ENCODE measurements at regions not wholly inside any gene's neighbourhood (a gene's known extent, or its start where the extent isn't known, plus 50 kb on each side); places are given as distances from the start of the nearest gene placed in this dataset.
"Not testable (repeated sequence)": the region's sequence is repeated elsewhere in the genome, so short reads cannot be mapped to it uniquely, and the experiment has no call there.

- DNase-seq (ENCODE audit: low spot score) = no peak
Measured at GRCh38 chr13:73842626-73843025, 291.6 kb downstream of the KLF12 start.

DNA sequence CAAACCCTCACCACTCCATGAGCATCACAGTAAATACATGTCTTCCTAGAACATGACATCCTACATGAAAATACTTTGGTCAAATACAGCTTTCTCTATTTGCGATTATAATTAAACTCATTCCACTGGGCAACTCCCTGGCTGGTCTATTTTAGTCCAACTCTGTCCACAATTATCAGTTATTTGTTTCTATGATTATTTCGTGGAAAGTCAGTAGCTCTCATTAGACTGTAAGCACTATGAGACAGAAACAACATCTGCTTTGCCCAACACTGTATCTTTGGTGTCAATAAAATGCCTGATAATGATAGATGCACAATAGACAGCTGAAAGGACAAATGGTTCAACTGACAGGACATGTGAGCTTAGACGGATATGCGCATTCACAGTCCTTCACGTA lies 292.0 kb downstream of the KLF12 start:
- DNase-seq (ENCODE audit: low spot score) = no peak

DNA sequence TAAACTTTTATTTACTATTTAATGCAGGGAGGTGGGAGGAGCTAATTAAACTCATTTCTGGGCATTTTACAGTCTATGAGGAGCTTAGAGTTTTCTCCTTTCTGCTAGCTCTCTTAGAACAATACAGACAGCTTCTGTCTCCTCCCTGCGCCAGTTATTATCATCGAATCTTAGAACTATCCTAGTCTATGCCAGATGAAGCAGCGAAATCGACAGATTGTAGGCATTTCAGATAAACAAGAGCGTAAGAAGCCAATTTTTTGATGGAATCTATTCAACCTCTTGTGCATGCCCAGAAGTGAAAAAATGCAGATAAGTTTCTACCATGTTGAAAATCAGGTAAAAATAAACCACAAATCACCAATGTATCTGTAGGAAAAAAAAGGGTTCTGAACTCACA lies 297.1 kb downstream of the KLF12 start:
- no peak for DNase-seq (ENCODE audit: low spot score)

- peak; percentile 9 for DNase-seq (ENCODE audit: low spot score)
Measured at GRCh38 chr13:73835138-73835721, 299.0 kb downstream of the KLF12 start.

GRCh38 chr13:73833325-73834070 lies 300.7 kb downstream of the KLF12 start:
- no peak for DNase-seq (ENCODE audit: low spot score)

DNA sequence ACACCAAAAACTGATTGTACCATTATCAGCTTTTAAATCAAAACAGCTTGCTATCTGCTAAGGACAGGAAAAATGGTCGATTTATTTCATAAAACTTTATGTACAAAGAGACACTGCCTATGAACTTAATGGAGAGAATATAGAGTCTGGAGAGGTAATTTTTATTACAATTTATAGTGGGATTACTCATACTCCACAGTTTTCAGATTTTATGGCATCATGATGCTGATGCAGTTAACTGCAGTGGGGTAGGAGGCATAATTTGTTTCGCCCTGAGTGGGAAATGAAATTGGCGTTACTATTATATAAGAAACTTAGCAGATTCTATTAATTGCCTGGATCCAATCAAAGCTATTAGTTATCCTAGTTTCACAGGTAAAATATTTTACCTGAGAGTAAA lies 301.4 kb downstream of the KLF12 start:
- peak; percentile 5 for DNase-seq (ENCODE audit: low spot score)

DNA sequence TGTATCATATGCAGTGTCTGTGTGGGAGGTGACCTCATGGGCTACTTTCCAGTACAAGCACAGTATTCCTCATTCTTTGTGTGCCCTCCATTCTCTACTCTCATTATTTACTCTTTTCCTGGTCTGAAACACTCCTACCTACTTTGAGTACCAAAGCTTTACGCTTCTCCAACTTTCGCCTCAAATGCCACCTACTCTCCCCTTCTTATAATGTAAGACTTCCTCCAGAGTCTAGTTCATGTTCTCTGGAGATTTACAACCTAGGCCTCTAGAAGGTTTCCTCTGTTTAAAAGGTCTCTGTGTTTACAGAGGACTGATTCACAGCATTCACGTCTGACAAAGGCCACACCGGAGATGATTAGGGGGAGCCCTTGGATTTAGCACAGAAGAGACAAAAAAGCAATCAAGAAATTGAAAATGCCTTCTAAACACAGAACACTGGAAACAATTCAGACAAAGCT lies 302.0 kb downstream of the KLF12 start:
- no peak for DNase-seq (ENCODE audit: low spot score)

DNA sequence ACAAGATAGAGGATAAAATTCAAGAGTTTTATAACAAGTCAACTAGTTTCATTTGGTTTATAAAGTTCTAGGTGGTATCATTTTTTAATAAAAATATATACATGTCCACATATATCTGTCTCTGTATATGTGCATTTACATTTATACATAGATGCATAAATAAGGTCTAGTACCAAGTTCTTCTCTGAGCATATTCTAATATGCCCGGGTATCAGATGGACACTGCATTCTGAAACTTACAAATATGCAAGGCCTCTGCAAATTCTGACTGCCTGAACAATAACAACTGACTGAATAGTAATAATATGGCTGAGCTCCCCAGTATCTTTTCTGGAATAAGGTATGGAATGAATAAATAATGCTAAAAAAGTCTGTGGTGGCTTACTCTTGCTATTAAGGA lies 304.8 kb downstream of the KLF12 start:
- no peak for DNase-seq (ENCODE audit: low spot score)

DNA sequence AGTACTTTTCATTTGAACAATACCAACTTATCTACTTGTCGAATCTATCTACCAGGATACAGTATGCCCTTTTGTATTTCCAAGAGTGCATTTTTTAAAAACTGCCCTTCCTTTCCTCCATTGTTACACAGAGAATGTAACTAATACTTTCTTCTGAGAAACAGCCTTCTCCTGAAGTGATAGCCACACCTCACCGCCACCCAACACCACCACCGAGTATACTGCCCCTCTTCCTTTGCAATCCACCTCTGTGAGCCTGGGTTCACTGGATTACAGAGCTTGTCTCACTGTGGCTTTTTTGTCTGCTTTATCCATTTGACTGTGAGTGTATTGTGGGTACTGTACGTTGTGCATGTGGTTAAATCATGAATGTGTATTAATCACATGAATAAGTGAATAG lies 305.4 kb downstream of the KLF12 start:
- no peak for DNase-seq (ENCODE audit: low spot score)

- no peak for DNase-seq (ENCODE audit: low spot score)
Measured at GRCh38 chr13:73827434-73827833, 306.8 kb downstream of the KLF12 start.

DNA sequence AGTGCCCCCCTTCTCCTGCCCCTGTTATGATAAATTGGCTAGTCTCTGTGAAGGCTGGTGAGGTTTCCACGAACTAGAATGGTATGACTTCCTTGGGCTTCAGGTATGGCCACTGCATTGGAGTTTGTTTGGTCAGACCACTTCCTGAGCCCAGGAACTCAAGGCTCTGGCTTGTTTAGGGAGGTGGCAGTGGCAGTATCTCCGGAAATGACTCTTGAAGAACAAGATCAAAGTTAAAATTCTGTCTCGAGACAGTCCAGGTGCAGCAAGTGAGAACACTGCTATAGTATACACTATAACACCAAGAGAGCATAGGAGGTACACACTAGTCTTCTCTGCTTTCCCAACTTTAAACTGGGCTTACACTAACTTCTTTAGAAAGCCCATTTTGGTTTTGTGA lies 309.1 kb downstream of the KLF12 start:
- DNase-seq (ENCODE audit: low spot score) = no peak

GRCh38 chr13:73822668-73823592 lies 311.3 kb downstream of the KLF12 start:
- no peak for DNase-seq (ENCODE audit: low spot score)

- no peak for DNase-seq (ENCODE audit: low spot score)
Measured at GRCh38 chr13:73820688-73821087, 313.5 kb downstream of the KLF12 start.

DNA sequence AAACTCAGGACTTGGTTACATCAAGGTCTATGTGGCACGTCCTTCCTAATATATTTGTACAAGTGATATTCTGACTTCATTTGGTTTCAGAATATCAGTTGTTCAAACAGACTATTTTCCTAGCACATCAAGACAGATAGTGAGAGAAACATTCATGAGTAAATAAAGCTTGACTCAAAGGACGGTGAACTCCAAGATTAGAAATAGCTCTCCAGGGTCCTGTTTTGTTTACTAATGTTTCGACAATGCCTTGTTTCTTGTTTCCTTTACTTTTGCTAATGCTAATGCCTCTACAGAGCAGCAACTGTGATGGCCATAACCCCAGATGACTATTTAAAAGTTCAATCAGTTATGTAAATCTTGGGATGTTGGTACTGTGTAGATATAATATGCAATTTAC lies 313.9 kb downstream of the KLF12 start:
- no peak for DNase-seq (ENCODE audit: low spot score)

DNA sequence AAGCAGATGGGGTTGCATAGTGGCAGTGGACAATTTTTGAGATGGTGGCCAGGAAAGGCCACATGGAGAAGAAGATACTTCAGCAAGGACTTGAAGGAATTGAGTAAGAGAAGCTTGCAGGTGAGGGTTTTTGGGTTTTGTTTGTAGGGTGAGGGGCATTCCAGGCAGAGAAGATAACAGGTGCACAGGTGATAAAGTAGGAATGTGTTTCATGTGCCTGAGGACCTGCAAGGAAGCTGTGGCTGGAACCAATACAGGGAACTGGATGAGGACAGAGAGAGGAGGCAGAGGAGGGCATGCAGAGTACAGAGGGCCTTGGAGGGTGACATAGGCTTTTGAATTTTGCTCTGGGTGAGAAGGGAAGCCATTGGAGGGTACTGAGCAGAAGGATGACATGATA lies 314.5 kb downstream of the KLF12 start:
- DNase-seq (ENCODE audit: low spot score) = no peak

- no peak for DNase-seq (ENCODE audit: low spot score)
Measured at GRCh38 chr13:73816702-73817101, 317.5 kb downstream of the KLF12 start.

GRCh38 chr13:73815796-73816195 lies 318.4 kb downstream of the KLF12 start:
- no peak for DNase-seq (ENCODE audit: low spot score)

- DNase-seq (ENCODE audit: low spot score) = no peak
Measured at GRCh38 chr13:73810647-73811046, 323.6 kb downstream of the KLF12 start.

GRCh38 chr13:73809561-73809960 lies 324.6 kb downstream of the KLF12 start:
- no peak for DNase-seq (ENCODE audit: low spot score)

DNA sequence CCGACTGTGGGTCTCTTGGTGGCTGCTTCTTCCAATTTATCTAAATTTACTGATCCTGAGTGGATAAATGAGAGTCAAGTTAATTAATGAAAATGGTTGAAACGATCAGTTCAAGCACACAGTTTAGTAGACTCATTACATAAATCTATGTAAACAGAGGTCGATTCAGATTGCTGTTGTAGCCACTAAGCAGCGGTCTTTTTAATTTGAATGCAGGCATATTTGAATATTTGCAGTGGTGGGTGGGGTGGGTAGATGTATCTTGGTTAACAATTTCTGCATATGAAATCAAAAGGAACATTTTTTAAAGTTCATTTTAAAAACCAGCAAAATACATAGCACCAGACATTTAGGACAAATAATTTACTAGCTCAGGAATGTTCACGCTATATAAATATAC lies 325.9 kb downstream of the KLF12 start:
- DNase-seq (ENCODE audit: low spot score) = no peak

- DNase-seq (ENCODE audit: low spot score) = not testable (repeated sequence)
Measured at GRCh38 chr13:73805326-73805958, 328.8 kb downstream of the KLF12 start.

DNA sequence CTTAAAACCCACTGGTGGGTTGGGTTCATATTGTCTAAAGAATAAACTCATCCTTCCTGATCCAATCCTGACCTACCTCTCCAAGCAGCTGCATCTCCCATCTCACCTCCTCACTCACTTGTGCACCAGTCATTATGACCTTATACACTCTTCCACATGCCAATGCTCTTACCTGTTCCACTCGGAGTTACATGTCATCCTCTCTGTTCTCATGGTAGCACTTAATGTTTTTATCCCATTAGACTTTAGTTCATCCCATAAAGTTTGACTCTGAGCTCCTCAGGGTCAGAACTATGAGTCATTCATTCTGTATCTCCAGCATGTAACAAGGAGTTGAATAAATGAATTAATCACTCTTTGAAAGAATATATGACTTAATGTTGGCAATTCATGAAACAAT lies 330.2 kb downstream of the KLF12 start:
- no peak for DNase-seq (ENCODE audit: low spot score)

Data from putamen (tissue), 1 donor.